ENCODE measurements at regions not wholly inside any gene's neighbourhood (a gene's known extent, or its start where the extent isn't known, plus 50 kb on each side); places are given as distances from the start of the nearest gene placed in this dataset.

DNA sequence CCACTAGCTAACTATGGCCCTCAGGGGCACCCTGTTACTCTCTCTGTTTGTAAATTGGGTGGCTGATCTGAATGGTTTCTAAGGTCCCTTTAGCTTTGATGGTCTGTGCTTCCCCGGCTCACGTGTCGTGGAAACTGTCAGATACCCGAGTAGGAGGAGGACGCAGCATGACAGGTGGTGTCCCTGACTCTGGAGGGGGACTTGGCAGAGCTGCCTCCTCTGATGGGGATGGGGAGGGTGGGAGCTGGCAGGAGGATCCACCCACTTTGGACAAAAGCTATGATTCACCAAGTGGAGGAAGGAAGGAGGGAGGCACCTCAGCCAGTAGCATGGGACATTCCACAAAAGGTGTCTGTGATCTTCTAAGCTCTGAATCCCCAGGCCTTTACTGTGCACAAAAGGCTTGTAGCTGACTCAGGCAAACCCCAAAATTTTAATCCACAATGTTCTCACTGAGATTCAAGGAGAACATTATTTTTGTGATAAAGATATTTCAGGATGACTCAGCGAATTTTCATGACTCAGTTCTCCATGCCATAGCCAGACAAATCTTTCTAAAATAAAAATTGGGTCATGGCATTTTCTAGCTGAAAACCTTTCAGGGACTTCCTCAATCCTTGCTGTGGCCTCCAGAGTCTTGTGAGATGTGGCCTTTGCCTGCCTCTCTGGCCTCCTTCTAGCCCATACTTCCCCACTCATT lies 131.0 kb upstream of the BRINP1 start:
- no peak for DNase-seq (ENCODE audit: low spot score)

- no peak for DNase-seq (ENCODE audit: low spot score)
Observed at GRCh38 chr9:119487118-119487827, 118.0 kb upstream of the BRINP1 start.

- no peak for DNase-seq (ENCODE audit: low spot score)
Observed at GRCh38 chr9:119483153-119483552, 113.9 kb upstream of the BRINP1 start.

- DNase-seq (ENCODE audit: low spot score), result no peak
Observed at GRCh38 chr9:119477197-119477596, 108.0 kb upstream of the BRINP1 start.

- no peak for DNase-seq (ENCODE audit: low spot score)
Observed at GRCh38 chr9:119458068-119458467, 88.8 kb upstream of the BRINP1 start.

- no peak for DNase-seq (ENCODE audit: low spot score)
Observed at GRCh38 chr9:119453980-119454379, 84.7 kb upstream of the BRINP1 start.

DNA sequence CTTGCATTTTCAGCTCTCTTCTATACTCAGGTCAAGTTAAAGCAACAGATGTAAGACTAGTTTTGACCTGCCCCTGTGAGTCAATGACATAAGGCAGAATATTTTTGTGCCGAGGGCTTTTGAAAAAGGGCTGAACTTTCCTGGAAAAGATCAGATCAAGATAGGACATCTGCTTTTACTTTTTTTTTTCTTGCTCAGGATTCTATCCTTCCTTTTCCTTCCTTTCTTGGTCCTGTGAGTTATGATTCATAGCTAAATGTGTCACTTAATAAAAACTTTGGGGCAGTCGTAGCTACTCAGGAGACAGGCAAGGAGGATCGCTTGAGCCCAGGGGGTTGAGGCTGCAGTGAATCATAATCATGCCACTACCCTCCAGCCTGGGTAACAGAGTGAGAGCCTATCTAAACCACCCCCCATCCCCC lies 84.3 kb upstream of the BRINP1 start:
- no peak for DNase-seq (ENCODE audit: low spot score)

DNA sequence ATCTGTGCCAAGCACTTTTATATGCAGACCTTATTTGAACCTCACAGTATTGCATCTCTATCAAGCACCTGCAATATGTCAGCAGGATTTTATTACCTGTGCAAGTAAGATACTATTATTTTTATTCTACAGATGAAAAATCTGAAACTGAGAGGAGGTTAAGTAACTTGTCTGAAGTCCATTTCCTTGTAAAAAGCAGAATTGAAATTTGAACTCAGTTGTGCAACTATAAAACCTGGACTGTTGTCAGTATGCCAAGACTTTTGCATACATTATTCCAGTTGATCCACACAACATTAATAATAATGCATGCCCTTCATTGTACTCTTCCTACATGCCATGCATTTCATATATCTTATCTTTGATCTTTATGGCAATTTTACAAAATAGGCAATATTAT lies 82.2 kb upstream of the BRINP1 start:
- DNase-seq (ENCODE audit: low spot score), result no peak

DNA sequence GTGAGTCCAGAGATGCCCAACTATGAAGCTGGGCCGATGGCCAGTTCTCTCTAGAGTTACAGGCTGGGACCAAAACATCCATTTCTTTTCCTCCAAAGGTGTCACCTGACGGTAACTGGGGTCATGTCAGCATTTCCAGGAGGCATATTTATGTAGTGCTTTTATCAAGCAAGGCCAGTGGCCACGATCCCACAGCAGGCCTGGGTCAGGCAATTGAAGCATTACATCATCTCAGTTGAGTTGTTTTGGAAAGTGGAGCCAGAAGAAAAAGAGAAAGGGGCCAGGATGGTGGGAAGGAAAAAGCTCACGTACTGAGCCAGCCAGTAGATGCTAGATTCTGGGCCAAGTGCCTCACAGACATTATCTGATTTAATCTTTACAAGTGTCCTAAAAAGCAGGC lies 73.9 kb upstream of the BRINP1 start:
- no peak for DNase-seq (ENCODE audit: low spot score)

DNA sequence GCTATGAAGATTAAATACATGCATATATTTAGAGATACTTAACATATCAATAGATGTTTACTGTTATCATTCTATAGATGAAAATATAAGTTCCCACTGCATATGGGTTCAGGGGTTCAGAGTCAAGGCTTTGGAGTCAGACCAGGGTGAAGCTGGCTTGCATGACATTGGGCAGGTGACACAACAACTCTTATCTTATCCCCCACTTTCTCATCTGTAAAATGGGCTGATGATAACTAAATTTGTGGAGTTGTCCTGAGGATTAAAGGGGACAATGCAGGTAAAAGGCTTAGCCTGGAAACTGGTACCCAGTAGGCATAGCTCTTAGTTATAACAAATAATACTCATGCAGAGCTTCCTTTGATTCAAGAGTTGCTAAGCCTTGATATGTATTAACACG lies 72.6 kb upstream of the BRINP1 start:
- DNase-seq (ENCODE audit: low spot score), result no peak

DNA sequence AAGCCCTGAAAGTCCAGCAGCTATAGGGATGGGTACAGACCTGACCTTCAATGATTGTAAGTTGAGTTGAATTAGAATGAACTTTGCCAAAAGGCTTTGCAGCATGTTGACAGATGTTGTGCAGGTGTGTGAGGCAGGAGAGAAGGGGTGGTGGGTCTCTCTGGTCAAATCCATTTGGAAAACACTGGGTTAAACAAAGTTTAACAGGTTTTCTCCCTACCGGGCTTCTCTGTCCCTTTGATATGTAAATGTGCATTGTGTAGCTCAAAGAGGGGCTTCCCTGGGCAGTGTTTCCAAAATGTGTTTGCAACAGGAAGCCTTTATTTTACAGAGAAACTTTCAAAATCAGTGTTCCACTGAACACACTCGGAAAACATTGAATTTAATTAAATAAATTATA lies 72.1 kb upstream of the BRINP1 start:
- no peak for DNase-seq (ENCODE audit: low spot score)

- DNase-seq (ENCODE audit: low spot score), result no peak
Observed at GRCh38 chr9:119436261-119436660, 67.0 kb upstream of the BRINP1 start.

- no peak for DNase-seq (ENCODE audit: low spot score)
Observed at GRCh38 chr9:119435076-119435475, 65.8 kb upstream of the BRINP1 start.

DNA sequence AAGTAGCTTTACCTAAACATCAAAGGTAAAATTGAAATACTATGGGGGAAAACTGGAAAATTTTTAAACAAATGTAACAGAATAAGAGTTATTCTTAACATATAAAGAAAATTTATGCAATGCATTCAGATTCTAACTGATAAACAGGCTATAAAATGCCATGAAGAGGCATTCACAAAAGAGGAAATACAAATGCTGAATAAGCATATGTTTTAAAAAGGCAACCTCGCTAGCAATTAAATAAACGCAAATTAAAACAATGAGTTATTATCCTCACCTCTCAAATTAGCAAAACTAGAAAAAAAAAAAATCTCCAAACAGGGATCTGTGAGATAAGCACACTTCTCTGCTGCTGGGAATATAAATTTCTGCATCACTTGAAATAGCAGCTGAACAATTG lies 63.2 kb upstream of the BRINP1 start:
- DNase-seq (ENCODE audit: low spot score), result no peak

DNA sequence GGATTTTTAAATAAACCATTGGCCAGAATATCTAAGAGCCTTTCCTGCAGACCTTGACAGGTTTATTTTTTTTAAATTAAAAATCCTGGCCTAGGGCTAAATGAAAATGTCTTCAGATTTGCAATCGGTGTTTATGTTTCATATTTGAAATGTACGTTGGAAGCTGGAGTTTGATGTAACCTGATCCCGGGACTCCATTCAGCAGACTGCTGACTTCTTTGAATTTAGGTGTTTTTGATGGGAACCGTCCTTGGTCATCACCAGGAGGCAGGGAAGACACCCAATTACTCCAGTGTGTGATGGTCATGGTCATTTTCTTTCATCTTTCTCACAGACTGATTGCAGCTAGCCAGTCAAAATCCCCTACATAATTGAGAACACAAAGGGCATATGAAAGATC lies 60.1 kb upstream of the BRINP1 start:
- no peak for DNase-seq (ENCODE audit: low spot score)

- DNase-seq (ENCODE audit: low spot score), result no peak
Observed at GRCh38 chr9:119420231-119420630, 51.0 kb upstream of the BRINP1 start.
